Ovary (tissue), 3 donors: ENCODE measurements at regions not wholly inside any gene's neighbourhood (a gene's known extent, or its start where the extent isn't known, plus 50 kb on each side); places are given as distances from the start of the nearest gene placed in this dataset.

Experiments
- CTCF ChIP-seq, 3 donors: fragments of 450-650 bp in 2 of 3; fragments of 200-600 bp in 1 of 3; IDR thresholded peaks; one replicate each; pipeline versions ENCODE4 v1.5.1 to v1.8.0; 2016 to 2022; ENCODE audit warnings: antibody characterized with exemption in 3 of 3, mild to moderate bottlenecking in 1 of 3
- EP300 ChIP-seq: sonication (generic); formaldehyde crosslinking; IDR thresholded peaks from one replicate; pipeline ENCODE4 v1.6.1; 2017; ENCODE audit warnings: antibody characterized with exemption
- POLR2A ChIP-seq: fragments of 450-650 bp; IDR thresholded peaks from one replicate; pipeline ENCODE4 v1.6.1; 2017; ENCODE audit warnings: antibody characterized with exemption, mild to moderate bottlenecking, moderate library complexity
- donor health status: DM: no; HTN: no; CAD: no.

- no peak for TF ChIP-seq POLR2A
- TF ChIP-seq CTCF (IDR thresholded peaks at IDR 0.05), result no peak
- no peak for TF ChIP-seq EP300
Observed at GRCh38 chr6:86276056-86276455, 633.4 kb upstream of the SYNCRIP start.
